ENCODE measurements at regions not wholly inside any gene's neighbourhood (a gene's known extent, or its start where the extent isn't known, plus 50 kb on each side); places are given as distances from the start of the nearest gene placed in this dataset.

DNA sequence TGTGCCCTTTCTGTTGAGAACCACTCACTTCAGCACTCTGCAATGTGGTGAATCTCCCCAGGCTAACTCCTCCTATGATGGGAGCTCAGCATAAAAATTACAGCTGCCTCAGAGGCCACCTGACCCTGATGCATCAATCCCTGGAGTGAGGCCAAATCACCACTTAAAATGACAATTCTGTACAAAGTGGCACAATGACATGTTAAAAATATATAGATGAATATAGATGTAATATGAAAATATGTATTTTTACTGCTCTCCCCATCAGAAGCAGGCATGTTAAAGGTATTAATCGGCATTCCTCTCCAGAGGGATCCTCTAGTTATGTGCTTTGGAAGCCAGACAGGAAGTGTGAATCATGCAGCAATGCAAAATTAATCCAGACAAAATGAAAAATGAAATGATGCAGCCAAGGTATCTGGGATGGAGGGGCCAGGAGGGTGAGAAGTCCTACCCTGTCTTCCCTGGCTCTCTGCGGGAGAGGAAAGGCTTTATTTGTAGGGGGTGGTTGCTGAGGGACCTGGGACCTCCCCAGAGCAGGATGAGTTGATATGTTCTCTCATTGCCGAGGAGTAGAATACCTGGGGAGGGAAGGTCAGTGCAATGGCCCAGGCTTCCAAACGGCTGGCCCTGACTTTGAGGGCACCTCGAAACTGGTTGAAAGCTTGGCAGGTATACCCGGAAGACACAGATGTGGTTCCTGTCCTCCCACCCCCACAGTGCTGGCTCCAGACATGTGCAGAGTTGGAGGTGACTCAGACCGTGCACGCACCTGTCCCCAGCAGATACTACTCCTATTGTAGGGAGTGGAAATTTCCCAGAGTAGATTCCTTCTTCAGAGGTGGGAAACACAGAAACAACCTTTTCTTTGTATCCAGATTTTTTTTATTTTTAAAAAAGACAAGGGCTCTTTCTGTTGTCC is 347.9 kb upstream of the NCAM1 start:
- TF ChIP-seq TEAD4 (IDR thresholded peaks at IDR 0.05; ENCODE audit: low read depth, low read length), result no peak
- TF ChIP-seq POLR2AphosphoS5 (IDR thresholded peaks at IDR 0.05; ENCODE audit: low read depth, low read length), result no peak
- TF ChIP-seq, protein P1, sequence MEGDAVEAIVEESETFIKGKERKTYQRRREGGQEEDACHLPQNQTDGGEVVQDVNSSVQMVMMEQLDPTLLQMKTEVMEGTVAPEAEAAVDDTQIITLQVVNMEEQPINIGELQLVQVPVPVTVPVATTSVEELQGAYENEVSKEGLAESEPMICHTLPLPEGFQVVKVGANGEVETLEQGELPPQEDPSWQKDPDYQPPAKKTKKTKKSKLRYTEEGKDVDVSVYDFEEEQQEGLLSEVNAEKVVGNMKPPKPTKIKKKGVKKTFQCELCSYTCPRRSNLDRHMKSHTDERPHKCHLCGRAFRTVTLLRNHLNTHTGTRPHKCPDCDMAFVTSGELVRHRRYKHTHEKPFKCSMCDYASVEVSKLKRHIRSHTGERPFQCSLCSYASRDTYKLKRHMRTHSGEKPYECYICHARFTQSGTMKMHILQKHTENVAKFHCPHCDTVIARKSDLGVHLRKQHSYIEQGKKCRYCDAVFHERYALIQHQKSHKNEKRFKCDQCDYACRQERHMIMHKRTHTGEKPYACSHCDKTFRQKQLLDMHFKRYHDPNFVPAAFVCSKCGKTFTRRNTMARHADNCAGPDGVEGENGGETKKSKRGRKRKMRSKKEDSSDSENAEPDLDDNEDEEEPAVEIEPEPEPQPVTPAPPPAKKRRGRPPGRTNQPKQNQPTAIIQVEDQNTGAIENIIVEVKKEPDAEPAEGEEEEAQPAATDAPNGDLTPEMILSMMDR (IDR thresholded peaks at IDR 0.05; ENCODE audit: control extremely low read depth in 1 of 3, insufficient read depth in 1 of 3, low read depth in 1 of 3, low read length in 3 of 3), result no peak

Data from H1 (cell line).